Tibial artery (tissue), 4 donors: ENCODE measurements at regions not wholly inside any gene's neighbourhood (a gene's known extent, or its start where the extent isn't known, plus 50 kb on each side); places are given as distances from the start of the nearest gene placed in this dataset.

Experiments
- DNase-seq, 2 donors: peaks; one replicate each; pipeline ENCODE4 v3.0.0-alpha.2; 2019
- H3K27ac ChIP-seq, 2 donors: fragments of 200-600 bp; sonication (generic) in 1 of 2; 1 replicate in 1 of 2; 2 replicates in 1 of 2; pipeline ENCODE4 v1.5.1; 2018 to 2019; ENCODE audit warnings: mild to moderate bottlenecking in 1 of 2
- H3K27me3 ChIP-seq, 2 donors: fragments of 200-600 bp; sonication (generic) in 1 of 2; one replicate each; pipeline versions ENCODE4 v1.5.1 to v1.6.0; 2016 to 2019
- H3K36me3 ChIP-seq, 3 donors: fragments of 200-600 bp; sonication (generic) in 2 of 3; one replicate each; pipeline ENCODE4 v1.5.1; 2016 to 2019; ENCODE audit warnings: mild to moderate bottlenecking in 2 of 3
- H3K4me1 ChIP-seq, 4 donors: fragments of 200-600 bp; sonication (generic) in 2 of 4; 1 replicate in 3 of 4; 2 replicates in 1 of 4; pipeline ENCODE4 v1.5.1; 2016 to 2019
- H3K4me3 ChIP-seq, 2 donors: fragments of 200-600 bp; sonication (generic) in 1 of 2; 1 replicate in 1 of 2; 2 replicates in 1 of 2; pipeline ENCODE4 v1.5.1; 2018 to 2019; ENCODE audit warnings: mild to moderate bottlenecking in 2 of 2
- H3K9me3 ChIP-seq, 3 donors: fragments of 200-600 bp; sonication (generic) in 1 of 3; one replicate each; pipeline ENCODE4 v1.5.1; 2016 to 2019
- CTCF ChIP-seq, 2 experiments: fragments of 200-600 bp in 1 of 2; fragments of 450-650 bp in 1 of 2; IDR thresholded peaks; one replicate each; pipeline ENCODE4 v1.5.1; 2017 to 2019; ENCODE audit warnings: antibody characterized with exemption in 2 of 2, mild to moderate bottlenecking in 1 of 2, moderate library complexity in 1 of 2
- intact Hi-C: fragments of 100-400 bp; cut with DNase I; formaldehyde crosslinking; loops from one replicate; pipeline ENCODE4 v1.15.0; 2023; ENCODE audit warnings: low total_unique reads

- TF ChIP-seq CTCF (IDR thresholded peaks at IDR 0.05): no peak
- intact Hi-C loops: no loop called here
- H3K27ac ChIP-seq: no peak overlapping the region
Measured at GRCh38 chr4:27930291-27930690, 1069.7 kb downstream of the STIM2 start.

GRCh38 chr4:27930976-27931375 lies 1070.3 kb downstream of the STIM2 start:
- H3K9me3 ChIP-seq: no peaks in the 10 kb centered on the region
- H3K27me3 ChIP-seq: no peaks in the 10 kb centered on the region
- no peak for DNase-seq
- no peaks in the 10 kb centered on the region for H3K36me3 ChIP-seq
- TF ChIP-seq CTCF (IDR thresholded peaks at IDR 0.05): no peak
- H3K4me3 ChIP-seq: no peak overlapping the region
- no peak overlapping the region for H3K27ac ChIP-seq
- intact Hi-C loops: no loop called here
- H3K4me1 ChIP-seq: no peaks in the 10 kb centered on the region

More at GRCh38 chr4:27930291-27930690, 1069.7 kb downstream of the STIM2 start:
- Histone ChIP-seq H3K9me3 (no peaks in the 10 kb centered on the region), H3K36me3 (no peaks in the 10 kb centered on the region), H3K27me3 (no peaks in the 10 kb centered on the region), H3K4me3 (no peak overlapping the region), H3K4me1 (no peaks in the 10 kb centered on the region)
- DNase-seq: no peak

- no peak for DNase-seq
- no peak for TF ChIP-seq CTCF (IDR thresholded peaks at IDR 0.05)
- Histone ChIP-seq H3K27ac (no peak overlapping the region), H3K4me1 (no peaks in the 10 kb centered on the region), H3K4me3 (no peak overlapping the region), H3K36me3 (no peaks in the 10 kb centered on the region), H3K27me3 (no peaks in the 10 kb centered on the region), H3K9me3 (no peaks in the 10 kb centered on the region)
- intact Hi-C loops: no loop called here
Measured at GRCh38 chr4:27931584-27931983, 1070.9 kb downstream of the STIM2 start.

- intact Hi-C loops: no loop called here
- no peak for TF ChIP-seq CTCF (IDR thresholded peaks at IDR 0.05)
- no peak overlapping the region for H3K27ac ChIP-seq
- H3K4me3 ChIP-seq: no peak overlapping the region
- H3K9me3 ChIP-seq: no peaks in the 10 kb centered on the region
- H3K36me3 ChIP-seq: no peaks in the 10 kb centered on the region
- no peak for DNase-seq
- H3K27me3 ChIP-seq: no peaks in the 10 kb centered on the region
- no peaks in the 10 kb centered on the region for H3K4me1 ChIP-seq
Measured at GRCh38 chr4:27934871-27935270, 1074.2 kb downstream of the STIM2 start.

- no peak for DNase-seq
Measured at GRCh38 chr4:27946799-27947198, 1086.2 kb downstream of the STIM2 start.

More at GRCh38 chr4:27946799-27947198, 1086.2 kb downstream of the STIM2 start:
- Histone ChIP-seq H3K4me1 (no peaks in the 10 kb centered on the region), H3K9me3 (no peaks in the 10 kb centered on the region), H3K27ac (no peak overlapping the region), H3K36me3 (no peaks in the 10 kb centered on the region), H3K27me3 (no peaks in the 10 kb centered on the region), H3K4me3 (no peak overlapping the region)
- TF ChIP-seq CTCF (IDR thresholded peaks at IDR 0.05): no peak
- intact Hi-C loops: no loop called here
